ENCODE measurements at regions not wholly inside any gene's neighbourhood (a gene's known extent, or its start where the extent isn't known, plus 50 kb on each side); places are given as distances from the start of the nearest gene placed in this dataset.
A peak's percentile ranks its signal among the peaks of the same experiment; 100 is the strongest.

- no peak for DNase-seq
These were observed 55.0 kb downstream of the TMEM30B start for GRCh38 chr14:61226015-61226654.

GRCh38 chr14:61225344-61225743 lies 55.8 kb downstream of the TMEM30B start:
- no peak for DNase-seq

- no peak for DNase-seq
These were observed 57.6 kb downstream of the TMEM30B start for GRCh38 chr14:61223552-61223951.

GRCh38 chr14:61222388-61222787 lies 58.8 kb downstream of the TMEM30B start:
- no peak for DNase-seq

- DNase-seq = peak; percentile 28
These were observed 59.2 kb downstream of the TMEM30B start for GRCh38 chr14:61221906-61222305.

GRCh38 chr14:61219673-61220072 lies 61.5 kb downstream of the TMEM30B start:
- no peak for DNase-seq

- DNase-seq = no peak
These were observed 61.9 kb downstream of the TMEM30B start for GRCh38 chr14:61219256-61219655.

GRCh38 chr14:61218767-61219166 lies 62.4 kb downstream of the TMEM30B start:
- no peak for DNase-seq

GRCh38 chr14:61218157-61218556 lies 63.0 kb downstream of the TMEM30B start:
- DNase-seq = no peak

- DNase-seq = no peak
These were observed 63.6 kb downstream of the TMEM30B start for GRCh38 chr14:61217516-61217915.

- no peak for DNase-seq
These were observed 65.7 kb downstream of the TMEM30B start for GRCh38 chr14:61215222-61216020.

- no peak for DNase-seq
These were observed 67.2 kb downstream of the TMEM30B start for GRCh38 chr14:61213920-61214319.

GRCh38 chr14:61213191-61213621 lies 67.9 kb downstream of the TMEM30B start:
- no peak for DNase-seq

GRCh38 chr14:61212546-61212945 lies 68.6 kb downstream of the TMEM30B start:
- DNase-seq = no peak

GRCh38 chr14:61211476-61212255 lies 69.5 kb downstream of the TMEM30B start:
- peak; percentile 83 for DNase-seq

GRCh38 chr14:61203081-61203753 lies 77.9 kb downstream of the TMEM30B start:
- DNase-seq = peak; percentile 40

- DNase-seq = no peak
These were observed 79.0 kb downstream of the TMEM30B start for GRCh38 chr14:61202124-61202523.

GRCh38 chr14:61201171-61201570 lies 80.0 kb downstream of the TMEM30B start:
- no peak for DNase-seq

GRCh38 chr14:61197416-61197815 lies 83.7 kb downstream of the TMEM30B start:
- DNase-seq = no peak

- peak; percentile 4 for DNase-seq
These were observed 84.3 kb downstream of the TMEM30B start for GRCh38 chr14:61196792-61197191.

- DNase-seq = no peak
These were observed 85.1 kb downstream of the TMEM30B start for GRCh38 chr14:61196034-61196433.

- no peak for DNase-seq
These were observed 87.7 kb downstream of the TMEM30B start for GRCh38 chr14:61193476-61193875.

- no peak for DNase-seq
These were observed 88.1 kb downstream of the TMEM30B start for GRCh38 chr14:61192989-61193388.

Measured in NCI-H345 (cell line).